HFF-Myc (cell line): ENCODE measurements at regions not wholly inside any gene's neighbourhood (a gene's known extent, or its start where the extent isn't known, plus 50 kb on each side); places are given as distances from the start of the nearest gene placed in this dataset.

Experiments used
- DNase-seq: peaks from one replicate; pipeline ENCODE4 v3.0.0-alpha.2; 2011; ENCODE audit warnings: low read depth; ENCODE audit errors: extremely low read depth
- H3K4me3 ChIP-seq: replicated peaks from 2 replicates; pipeline ENCODE4 v1.5.1; 2011; ENCODE audit warnings: low read depth, mild to moderate bottlenecking, control low read depth, low read length
- TF ChIP-seq, protein P1 (sequence below): IDR thresholded peaks from 2 replicates; pipeline ENCODE4 v1.5.1; 2012; ENCODE audit warnings: mild to moderate bottlenecking, low read depth, low read length, control low read depth; ENCODE audit errors: missing control alignments

DNA sequence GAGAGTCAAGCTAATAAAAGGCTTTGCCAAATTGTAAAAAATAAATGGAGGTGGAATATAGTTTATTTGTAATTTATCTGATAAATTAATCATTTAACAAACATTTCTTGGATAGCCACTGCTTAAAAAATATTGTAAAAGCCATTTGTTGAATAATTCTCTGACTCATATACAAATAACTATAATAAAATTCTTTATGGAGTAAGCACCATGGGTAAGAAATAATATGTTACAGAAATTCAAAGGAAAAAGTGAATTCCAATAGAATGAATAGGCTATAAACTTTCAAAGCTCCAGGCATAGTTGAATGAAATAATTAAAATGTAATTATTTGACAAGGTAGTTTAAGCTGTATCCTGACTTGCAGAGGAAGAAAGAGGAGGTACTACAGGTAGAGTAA lies 291.4 kb upstream of the TMEM229A start:
- no peak for DNase-seq
- H3K4me3 ChIP-seq = no peak overlapping the region
- TF ChIP-seq, protein P1, sequence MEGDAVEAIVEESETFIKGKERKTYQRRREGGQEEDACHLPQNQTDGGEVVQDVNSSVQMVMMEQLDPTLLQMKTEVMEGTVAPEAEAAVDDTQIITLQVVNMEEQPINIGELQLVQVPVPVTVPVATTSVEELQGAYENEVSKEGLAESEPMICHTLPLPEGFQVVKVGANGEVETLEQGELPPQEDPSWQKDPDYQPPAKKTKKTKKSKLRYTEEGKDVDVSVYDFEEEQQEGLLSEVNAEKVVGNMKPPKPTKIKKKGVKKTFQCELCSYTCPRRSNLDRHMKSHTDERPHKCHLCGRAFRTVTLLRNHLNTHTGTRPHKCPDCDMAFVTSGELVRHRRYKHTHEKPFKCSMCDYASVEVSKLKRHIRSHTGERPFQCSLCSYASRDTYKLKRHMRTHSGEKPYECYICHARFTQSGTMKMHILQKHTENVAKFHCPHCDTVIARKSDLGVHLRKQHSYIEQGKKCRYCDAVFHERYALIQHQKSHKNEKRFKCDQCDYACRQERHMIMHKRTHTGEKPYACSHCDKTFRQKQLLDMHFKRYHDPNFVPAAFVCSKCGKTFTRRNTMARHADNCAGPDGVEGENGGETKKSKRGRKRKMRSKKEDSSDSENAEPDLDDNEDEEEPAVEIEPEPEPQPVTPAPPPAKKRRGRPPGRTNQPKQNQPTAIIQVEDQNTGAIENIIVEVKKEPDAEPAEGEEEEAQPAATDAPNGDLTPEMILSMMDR = no peak

DNA sequence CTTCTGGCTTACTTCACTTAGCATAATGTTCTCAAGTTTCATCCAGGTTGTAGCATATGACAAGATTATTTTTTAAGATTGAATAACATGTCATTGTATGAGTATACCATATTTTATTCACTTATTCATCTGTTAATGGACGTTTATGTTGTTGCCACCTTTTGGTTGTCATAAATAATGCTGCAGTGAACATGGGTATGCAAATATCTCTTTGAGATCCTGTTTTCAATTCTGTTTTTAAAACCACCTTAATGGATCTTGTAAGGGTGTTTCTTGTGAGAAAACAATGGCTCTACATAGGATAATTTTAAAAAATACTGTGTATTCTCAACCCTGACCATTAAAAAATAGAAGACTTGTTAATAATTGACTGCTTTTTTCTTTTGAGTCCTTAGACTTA lies 290.7 kb upstream of the TMEM229A start:
- TF ChIP-seq, protein P1 = no peak
- no peak overlapping the region for H3K4me3 ChIP-seq
- DNase-seq = no peak

DNA sequence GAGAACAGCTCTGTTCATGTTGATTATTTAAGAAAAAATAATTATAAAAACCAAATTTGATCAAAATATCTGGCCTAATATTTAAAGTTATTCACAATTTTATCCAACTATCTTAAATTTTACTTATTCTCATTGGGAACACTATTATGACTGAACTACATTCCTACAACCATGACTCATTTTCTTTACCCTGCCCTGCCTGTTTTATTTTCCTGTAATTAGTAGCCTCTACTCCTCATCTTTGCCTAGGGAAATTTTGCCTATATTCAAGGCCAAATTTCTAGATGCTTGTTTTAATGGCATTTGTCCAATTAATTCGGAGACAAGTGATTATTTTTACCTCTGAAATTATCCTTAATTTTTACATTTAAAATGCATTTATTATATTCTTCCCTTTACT lies 289.7 kb upstream of the TMEM229A start:
- H3K4me3 ChIP-seq = no peak overlapping the region
- no peak for DNase-seq
- TF ChIP-seq, protein P1 = no peak

DNA sequence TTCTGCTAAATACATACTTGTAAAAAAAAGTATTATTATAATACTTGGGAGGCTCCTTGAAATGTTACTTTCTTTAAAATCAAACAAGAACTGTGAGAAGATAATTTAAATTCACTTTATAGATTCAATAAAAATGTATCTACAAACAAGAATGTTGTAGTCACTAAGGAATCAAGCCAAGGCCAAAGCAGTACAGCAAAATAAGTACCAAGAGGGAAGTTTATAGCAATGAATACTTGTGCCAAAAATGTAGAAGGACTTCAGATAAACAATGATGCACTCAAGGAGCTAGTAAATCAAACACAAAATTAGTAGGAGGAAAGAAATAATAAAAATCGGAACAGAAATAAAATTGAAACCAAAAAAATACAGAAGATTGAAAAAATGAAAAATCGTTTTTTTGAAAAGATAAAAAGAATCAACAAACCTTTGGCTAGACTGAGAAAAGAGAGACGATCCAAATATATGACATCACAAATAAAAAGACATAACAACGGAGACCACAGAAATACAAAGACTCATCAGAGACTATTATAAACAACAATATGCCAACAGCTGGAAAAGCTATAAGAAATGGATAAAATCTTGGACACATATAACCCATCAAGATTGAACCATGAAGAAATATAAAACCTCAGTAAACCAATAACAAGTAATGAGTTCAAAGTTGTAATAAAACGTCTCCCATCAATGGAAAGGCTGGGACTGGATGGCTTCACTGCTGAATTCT lies 286.0 kb upstream of the TMEM229A start:
- no peak overlapping the region for H3K4me3 ChIP-seq

DNA sequence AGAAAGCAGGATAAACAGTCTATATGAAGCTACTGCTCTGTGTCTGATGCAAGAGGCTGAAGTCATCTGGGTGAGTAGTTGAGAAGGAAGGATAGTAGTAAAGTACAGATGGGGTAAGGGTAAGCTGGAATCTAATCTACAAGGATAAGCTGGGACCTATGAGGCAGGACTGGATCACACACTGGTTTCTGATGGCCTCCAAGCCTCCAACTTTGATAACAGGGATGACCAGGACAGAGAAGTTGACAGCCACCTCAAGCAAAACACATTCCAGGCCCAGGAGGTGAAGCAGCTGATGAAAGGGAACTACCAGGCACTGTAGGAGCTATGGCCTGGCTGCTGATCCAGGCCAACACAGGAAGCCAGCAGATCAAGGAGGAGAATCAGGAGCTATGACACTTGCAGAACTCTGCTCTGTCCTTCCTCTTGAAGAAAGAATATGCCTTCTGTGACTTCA lies 278.1 kb upstream of the TMEM229A start:
- H3K4me3 ChIP-seq = no peak overlapping the region
- DNase-seq = no peak
- TF ChIP-seq, protein P1 = no peak

More for the DNA sequence above, 286.0 kb upstream of the TMEM229A start:
- no peak for DNase-seq
- TF ChIP-seq, protein P1 = no peak

DNA sequence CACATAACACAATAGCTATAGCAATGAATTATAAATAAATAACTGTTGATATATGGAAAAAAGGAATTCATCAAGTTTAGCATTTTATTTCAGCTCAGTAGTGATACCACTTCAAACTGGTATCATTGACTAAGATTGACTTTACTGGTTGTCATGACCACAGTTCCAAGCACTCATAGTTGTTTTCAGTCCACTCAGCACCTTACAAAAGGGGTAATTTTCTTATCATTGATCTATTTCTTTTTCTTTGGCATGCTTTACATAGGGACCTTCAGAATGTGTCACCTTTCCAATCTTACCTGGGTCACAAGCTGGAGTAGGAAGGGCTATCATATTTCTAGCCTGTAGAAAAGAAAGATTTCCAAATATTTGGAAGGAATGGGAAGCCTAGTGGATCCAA lies 275.5 kb upstream of the TMEM229A start:
- TF ChIP-seq, protein P1 = no peak
- no peak overlapping the region for H3K4me3 ChIP-seq
- DNase-seq = no peak

DNA sequence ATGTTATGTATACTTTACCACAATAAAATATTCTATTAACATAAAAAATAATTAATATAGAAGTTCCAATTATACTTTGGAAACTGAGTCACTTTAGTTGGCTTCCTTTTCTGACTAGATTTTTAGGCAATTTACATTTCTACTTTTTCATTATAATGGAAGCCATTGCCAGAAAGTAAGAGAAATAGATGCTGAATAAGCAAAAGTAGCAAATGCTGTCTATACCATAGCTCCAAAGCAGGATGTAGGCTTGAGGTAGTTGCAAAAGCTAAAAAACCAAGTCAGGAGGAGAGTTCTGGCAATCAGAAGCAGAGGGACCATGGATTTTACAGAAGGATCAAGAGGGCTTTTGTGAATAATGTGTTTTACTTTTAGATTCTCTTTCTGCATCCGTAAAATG lies 262.4 kb upstream of the TMEM229A start:
- TF ChIP-seq, protein P1 = no peak
- H3K4me3 ChIP-seq = no peak overlapping the region
- DNase-seq = no peak
